ENCODE measurements at regions not wholly inside any gene's neighbourhood (a gene's known extent, or its start where the extent isn't known, plus 50 kb on each side); places are given as distances from the start of the nearest gene placed in this dataset.

DNA sequence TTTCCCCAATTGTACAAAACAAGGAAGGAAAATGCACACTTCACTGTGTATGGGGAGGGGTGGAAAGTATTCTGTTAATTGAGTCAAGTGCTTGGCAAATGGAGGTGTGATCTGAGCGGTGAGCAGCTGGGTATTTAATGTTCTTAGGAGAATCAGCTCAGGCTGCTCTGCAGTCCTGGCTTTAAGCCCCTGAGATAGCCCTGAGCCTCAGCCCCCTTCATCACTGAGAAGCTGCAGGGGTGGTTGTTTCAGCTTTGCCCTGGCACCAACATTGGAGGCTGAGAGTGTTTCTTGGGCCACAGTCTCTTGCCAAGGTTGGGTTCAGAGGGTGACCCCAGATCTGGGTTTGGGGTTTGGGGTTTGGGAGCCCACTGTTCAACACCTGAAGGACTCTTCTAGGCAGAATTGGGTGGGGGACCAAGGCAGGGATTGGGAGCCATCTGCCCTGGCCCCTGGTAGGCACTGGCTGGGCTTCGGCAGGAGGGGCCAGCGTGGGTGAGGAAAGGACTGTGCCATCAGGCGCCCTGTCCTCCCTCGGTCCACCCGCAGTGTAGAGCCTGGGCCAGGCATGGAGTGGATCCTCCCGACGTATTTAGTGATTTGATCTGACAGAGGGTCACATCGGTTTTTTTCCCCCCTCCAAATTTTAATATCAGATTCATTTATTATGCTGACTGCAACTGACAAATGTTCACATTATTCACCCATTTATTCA lies 66.7 kb upstream of the ZNF536 start:
- no peak for TF ChIP-seq CTCF (IDR thresholded peaks at IDR 0.05)
- TF ChIP-seq POLR2A (IDR thresholded peaks at IDR 0.05) = no peak
- TF ChIP-seq POLR2AphosphoS5 (IDR thresholded peaks at IDR 0.05) = no peak
